ENCODE measurements at regions not wholly inside any gene's neighbourhood (a gene's known extent, or its start where the extent isn't known, plus 50 kb on each side); places are given as distances from the start of the nearest gene placed in this dataset.
"Not testable (repeated sequence)": the region's sequence is repeated elsewhere in the genome, so short reads cannot be mapped to it uniquely, and the experiment has no call there.

- intact Hi-C loops (cut with DNase I) = no loop called here
Measured at GRCh38 chr2:195368249-195369217, 288.5 kb upstream of the SLC39A10 start.

GRCh38 chr2:195367809-195368208 is 289.2 kb upstream of the SLC39A10 start:
- intact Hi-C loops (cut with DNase I) = no loop called here
- DNase-seq = no peak

More at GRCh38 chr2:195368249-195369217, 288.5 kb upstream of the SLC39A10 start:
- DNase-seq = no peak

GRCh38 chr2:195364015-195364965 is 292.7 kb upstream of the SLC39A10 start:
- intact Hi-C loops (cut with DNase I) = no loop called here
- no peak for DNase-seq

GRCh38 chr2:195363496-195363895 is 293.5 kb upstream of the SLC39A10 start:
- no peak for DNase-seq

GRCh38 chr2:195360242-195360641 is 296.8 kb upstream of the SLC39A10 start:
- intact Hi-C loops (cut with DNase I) = no loop called here
- DNase-seq = no peak

More at GRCh38 chr2:195363496-195363895, 293.5 kb upstream of the SLC39A10 start:
- intact Hi-C loops (cut with DNase I) = no loop called here

- intact Hi-C loops (cut with DNase I) = no loop called here
- DNase-seq = no peak
Measured at GRCh38 chr2:195359043-195359735, 297.8 kb upstream of the SLC39A10 start.

GRCh38 chr2:195356920-195357440 is 300.0 kb upstream of the SLC39A10 start:
- DNase-seq = no peak
- intact Hi-C loops (cut with DNase I) = no loop called here

- intact Hi-C loops (cut with DNase I) = no loop called here
- no peak for DNase-seq
Measured at GRCh38 chr2:195356026-195356425, 301.0 kb upstream of the SLC39A10 start.

- intact Hi-C loops (cut with DNase I) = no loop called here
Measured at GRCh38 chr2:195352581-195352980, 304.4 kb upstream of the SLC39A10 start.

GRCh38 chr2:195343942-195344530 is 313.0 kb upstream of the SLC39A10 start:
- no peak for DNase-seq
- intact Hi-C loops (cut with DNase I) = no loop called here

More at GRCh38 chr2:195352581-195352980, 304.4 kb upstream of the SLC39A10 start:
- DNase-seq = no peak

GRCh38 chr2:195343540-195343939 is 313.5 kb upstream of the SLC39A10 start:
- DNase-seq = no peak
- intact Hi-C loops (cut with DNase I) = no loop called here

- intact Hi-C loops (cut with DNase I) = no loop called here
- no peak for DNase-seq
Measured at GRCh38 chr2:195342061-195342460, 315.0 kb upstream of the SLC39A10 start.

- intact Hi-C loops (cut with DNase I) = no loop called here
- DNase-seq = no peak
Measured at GRCh38 chr2:195338856-195339255, 318.2 kb upstream of the SLC39A10 start.

GRCh38 chr2:195337597-195337996 is 319.4 kb upstream of the SLC39A10 start:
- intact Hi-C loops (cut with DNase I) = no loop called here
- no peak for DNase-seq

GRCh38 chr2:195333869-195334268 is 323.2 kb upstream of the SLC39A10 start:
- DNase-seq = no peak
- intact Hi-C loops (cut with DNase I) = no loop called here

- no peak for DNase-seq
- intact Hi-C loops (cut with DNase I) = no loop called here
Measured at GRCh38 chr2:195331966-195332365, 325.1 kb upstream of the SLC39A10 start.

GRCh38 chr2:195331129-195331528 is 325.9 kb upstream of the SLC39A10 start:
- intact Hi-C loops (cut with DNase I) = no loop called here
- DNase-seq = peak in 1 of 10 donors; percentile 23

GRCh38 chr2:195330513-195330956 is 326.5 kb upstream of the SLC39A10 start:
- intact Hi-C loops (cut with DNase I) = no loop called here
- DNase-seq = no peak

- intact Hi-C loops (cut with DNase I); DNase-seq: not testable (repeated sequence)
Measured at GRCh38 chr2:195329784-195330183, 327.2 kb upstream of the SLC39A10 start.

- no peak for DNase-seq
- intact Hi-C loops (cut with DNase I) = no loop called here
Measured at GRCh38 chr2:195326537-195326936, 330.5 kb upstream of the SLC39A10 start.
